ENCODE measurements at regions not wholly inside any gene's neighbourhood (a gene's known extent, or its start where the extent isn't known, plus 50 kb on each side); places are given as distances from the start of the nearest gene placed in this dataset.
A peak's percentile ranks its signal among the peaks of the same experiment; 100 is the strongest.

- no peak overlapping the region for H3K27ac ChIP-seq
- TF ChIP-seq, protein P1, sequence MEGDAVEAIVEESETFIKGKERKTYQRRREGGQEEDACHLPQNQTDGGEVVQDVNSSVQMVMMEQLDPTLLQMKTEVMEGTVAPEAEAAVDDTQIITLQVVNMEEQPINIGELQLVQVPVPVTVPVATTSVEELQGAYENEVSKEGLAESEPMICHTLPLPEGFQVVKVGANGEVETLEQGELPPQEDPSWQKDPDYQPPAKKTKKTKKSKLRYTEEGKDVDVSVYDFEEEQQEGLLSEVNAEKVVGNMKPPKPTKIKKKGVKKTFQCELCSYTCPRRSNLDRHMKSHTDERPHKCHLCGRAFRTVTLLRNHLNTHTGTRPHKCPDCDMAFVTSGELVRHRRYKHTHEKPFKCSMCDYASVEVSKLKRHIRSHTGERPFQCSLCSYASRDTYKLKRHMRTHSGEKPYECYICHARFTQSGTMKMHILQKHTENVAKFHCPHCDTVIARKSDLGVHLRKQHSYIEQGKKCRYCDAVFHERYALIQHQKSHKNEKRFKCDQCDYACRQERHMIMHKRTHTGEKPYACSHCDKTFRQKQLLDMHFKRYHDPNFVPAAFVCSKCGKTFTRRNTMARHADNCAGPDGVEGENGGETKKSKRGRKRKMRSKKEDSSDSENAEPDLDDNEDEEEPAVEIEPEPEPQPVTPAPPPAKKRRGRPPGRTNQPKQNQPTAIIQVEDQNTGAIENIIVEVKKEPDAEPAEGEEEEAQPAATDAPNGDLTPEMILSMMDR (conservative IDR thresholded peaks at IDR 0.05) = no peak
- TF ChIP-seq ZFX (IDR thresholded peaks at IDR 0.05) = no peak
Observed at GRCh38 chr18:34567857-34568256, 142.2 kb upstream of the DTNA start.

DNA sequence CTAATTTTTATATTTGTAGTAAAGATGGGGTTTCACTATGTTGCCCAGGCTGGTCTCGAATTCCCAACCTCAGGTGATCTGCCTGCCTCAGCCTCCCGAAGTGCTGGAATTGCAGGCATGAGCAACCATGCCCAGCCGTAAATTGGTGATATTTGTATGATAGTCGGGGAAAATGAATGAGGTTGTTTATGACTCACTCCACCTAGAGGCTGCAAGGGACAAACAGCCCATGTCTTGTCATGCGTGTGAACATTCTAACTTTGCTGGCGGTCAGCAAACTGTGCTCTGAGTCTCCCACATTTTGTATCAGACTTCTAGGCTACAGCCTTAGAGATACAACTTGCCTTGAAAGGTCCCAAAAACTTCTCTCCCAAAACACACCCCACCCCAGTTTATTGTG, 133.5 kb upstream of the DTNA start:
- H3K27ac ChIP-seq = no peak overlapping the region
- TF ChIP-seq, protein P1 (conservative IDR thresholded peaks at IDR 0.05) = peak; percentile 21
- no peak for TF ChIP-seq ZFX (IDR thresholded peaks at IDR 0.05)

GRCh38 chr18:34583895-34584294, 126.2 kb upstream of the DTNA start:
- TF ChIP-seq, protein P1 (conservative IDR thresholded peaks at IDR 0.05) = no peak
- no peak overlapping the region for H3K27ac ChIP-seq

- no peak for TF ChIP-seq ZFX (IDR thresholded peaks at IDR 0.05)
- TF ChIP-seq, protein P1 (conservative IDR thresholded peaks at IDR 0.05) = no peak
- no peak overlapping the region for H3K27ac ChIP-seq
Observed at GRCh38 chr18:34590503-34590902, 119.6 kb upstream of the DTNA start.

GRCh38 chr18:34591920-34592444, 118.1 kb upstream of the DTNA start:
- H3K27ac ChIP-seq = no peak overlapping the region
- TF ChIP-seq, protein P1 (conservative IDR thresholded peaks at IDR 0.05) = no peak
- no peak for TF ChIP-seq ZFX (IDR thresholded peaks at IDR 0.05)

DNA sequence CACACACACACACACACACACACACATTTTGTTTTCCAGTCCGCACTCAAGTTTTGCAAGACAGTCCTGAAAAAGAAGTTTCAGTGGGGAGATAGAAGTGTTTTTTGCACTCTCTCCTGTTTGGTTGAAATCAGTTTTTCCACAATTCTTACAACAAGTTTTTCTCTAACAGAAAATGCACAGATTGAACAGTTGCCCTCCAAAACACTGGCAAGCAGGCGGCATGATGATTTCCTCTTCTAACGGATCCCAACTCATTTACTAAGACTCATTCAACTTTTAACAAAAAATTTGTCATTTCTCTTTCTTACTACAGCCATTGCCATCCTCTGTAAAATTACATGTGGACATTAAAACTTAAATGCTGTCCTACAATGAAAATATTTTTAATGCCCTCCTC, 117.6 kb upstream of the DTNA start:
- H3K27ac ChIP-seq = no peak overlapping the region
- TF ChIP-seq, protein P1 (conservative IDR thresholded peaks at IDR 0.05) = no peak
- no peak for TF ChIP-seq ZFX (IDR thresholded peaks at IDR 0.05)

DNA sequence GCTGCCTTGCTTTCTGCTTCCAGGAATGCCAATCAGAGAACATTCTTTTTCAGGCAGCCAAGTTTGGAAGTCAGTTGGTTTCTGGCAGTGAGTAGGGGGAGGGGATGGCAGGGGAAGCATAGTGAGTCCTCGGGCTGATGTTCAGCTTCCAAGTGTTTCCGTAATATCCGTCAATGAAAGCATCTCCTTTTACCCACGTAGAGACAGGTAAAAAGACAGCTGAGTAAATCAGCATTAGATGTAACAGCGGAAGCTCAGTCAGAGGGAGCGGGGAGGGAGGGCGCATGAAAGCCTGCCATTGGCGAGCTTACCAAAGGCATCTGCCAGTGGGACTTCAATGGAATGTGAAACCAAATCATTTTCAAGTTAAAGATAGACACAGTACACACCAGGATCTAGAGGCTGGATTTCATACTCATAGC, 117.1 kb upstream of the DTNA start:
- no peak for TF ChIP-seq ZFX (IDR thresholded peaks at IDR 0.05)
- TF ChIP-seq, protein P1 (conservative IDR thresholded peaks at IDR 0.05) = no peak
- no peak overlapping the region for H3K27ac ChIP-seq

Data from C4-2B (cell line).